GM12878 (cell line): ENCODE measurements at regions not wholly inside any gene's neighbourhood (a gene's known extent, or its start where the extent isn't known, plus 50 kb on each side); places are given as distances from the start of the nearest gene placed in this dataset.

Experiments
- ATAC-seq: fragments of 200-7000 bp; cut with Tn5 transposase; 3 replicates; pipeline ENCODE4 v1.9.1; 2020; ENCODE audit warnings: mild to moderate bottlenecking, moderate library complexity
- BruUV-seq: library from RNA; stranded (reverse); fragments of 400-500 nt; replicated peaks from 2 replicates; lab custom pipeline; 2021; lab: Mats Ljungman, UMichigan
- CTCF ChIA-PET: fragments of 300-600 bp; sonication (Branson Sonifier 250); formaldehyde crosslinking; extraction: SDS; loops from one replicate; lab custom pipeline; 2021; ENCODE audit warnings: inconsistent platforms; lab: Yijun Ruan, JAX
- POLR2A ChIA-PET: fragments of 350-600 bp; formaldehyde crosslinking; extraction: SDS; loops from one replicate; lab custom pipeline; 2021; ENCODE audit warnings: inconsistent platforms; lab: Charles Lee
- RAD21 ChIA-PET: fragments of 300-600 bp; sonication (Branson Sonifier 250); formaldehyde crosslinking; loops from one replicate; lab custom pipeline; 2023; ENCODE audit warnings: antibody characterized with exemption; ENCODE audit not compliant: unreplicated experiment; lab: Charles Lee
- SMC1A ChIA-PET: fragments of 300-600 bp; sonication (Branson Sonifier 250); formaldehyde crosslinking; loops from one replicate; lab custom pipeline; 2023; ENCODE audit not compliant: unreplicated experiment, uncharacterized antibody; lab: Charles Lee
- DNase-seq: peaks from one replicate; pipeline ENCODE4 v3.0.0-alpha.2; 2011; ENCODE audit warnings: low read depth, low spot score
- FAIRE-seq: peaks from 3 replicates; lab custom pipeline; 2011; peaks lifted over from hg19 to GRCh38; lab: Jason Lieb, UNC
- H2AFZ ChIP-seq: 2 replicates; pipeline ENCODE4 v1.6.0; 2011; ENCODE audit warnings: low read depth, low read length, control low read depth; ENCODE audit not compliant: control insufficient read depth
- H3K27ac ChIP-seq: 2 replicates; pipeline ENCODE4 v1.5.1; 2011; ENCODE audit warnings: control low read depth; ENCODE audit not compliant: control insufficient read depth, insufficient read depth
- H3K27me3 ChIP-seq, 2 experiments: replicated peaks in 1 of 2; 2 replicates each; pipeline versions ENCODE4 v1.6.0 to v1.6.1; 2011; ENCODE audit warnings: low read length in 1 of 2; ENCODE audit not compliant: control insufficient read depth in 2 of 2, insufficient read depth in 2 of 2
- H3K36me3 ChIP-seq, 2 experiments: 2 replicates each; pipeline ENCODE4 v1.5.1; 2011; ENCODE audit warnings: low read length in 1 of 2; ENCODE audit not compliant: control insufficient read depth in 2 of 2, insufficient read depth in 2 of 2
- H3K4me1 ChIP-seq: 2 replicates; pipeline ENCODE4 v1.6.1; 2011; ENCODE audit warnings: mild to moderate bottlenecking, low read length, moderate library complexity, mixed read lengths; ENCODE audit not compliant: control insufficient read depth, insufficient read depth
- H3K4me2 ChIP-seq: 2 replicates; pipeline ENCODE4 v1.6.0; 2011; ENCODE audit warnings: control low read depth; ENCODE audit not compliant: control insufficient read depth, insufficient read depth
- H3K4me3 ChIP-seq: fragments of 200-600 bp; sonication (generic); 2 replicates; pipeline ENCODE4 v1.5.1; 2016
- H3K79me2 ChIP-seq: 2 replicates; pipeline ENCODE4 v1.6.0; 2011; ENCODE audit warnings: low read length; ENCODE audit not compliant: control insufficient read depth, insufficient read depth
- H3K9ac ChIP-seq: 2 replicates; pipeline ENCODE4 v1.8.0; 2011; ENCODE audit warnings: low read length, control low read depth, mixed read lengths; ENCODE audit not compliant: control insufficient read depth, insufficient read depth
- H3K9me3 ChIP-seq: replicated peaks from 3 replicates; pipeline ENCODE4 v1.5.1; 2011; ENCODE audit warnings: mild to moderate bottlenecking, low read length; ENCODE audit not compliant: control insufficient read depth, insufficient read depth
- H4K20me1 ChIP-seq: 2 replicates; pipeline ENCODE4 v1.6.0; 2011; ENCODE audit not compliant: control insufficient read depth, insufficient read depth
- KLF5 ChIP-seq: fragments of 450-650 bp; IDR thresholded peaks from 2 replicates; pipeline ENCODE4 v1.6.1; 2014; ENCODE audit warnings: mild to moderate bottlenecking; ENCODE audit not compliant: partially characterized antibody
- RELA ChIP-seq: fragments of 450-650 bp; IDR thresholded peaks from 2 replicates; pipeline ENCODE4 v1.8.0; 2014; ENCODE audit warnings: borderline replicate concordance; ENCODE audit not compliant: partially characterized antibody
- WGBS: methylation state at CpG from one replicate; pipeline ENCODE4 v1.1.6; 2016; ENCODE audit warnings: low lambda C conversion rate; ENCODE audit not compliant: insufficient replicate concordance, insufficient coverage; ENCODE audit errors: missing lambda C conversion rate; 5-methylcytosine and 5-hydroxymethylcytosine counted together
- in situ Hi-C: fragments of 300-500 bp; cut with MboI; formaldehyde crosslinking; loops from 9 replicates; pipeline ENCODE4 v1.14.3; 2018; ENCODE audit warnings: mixed read lengths
- intact Hi-C: fragments of 100-400 bp; cut with micrococcal nuclease; formaldehyde crosslinking; loops from one replicate; pipeline ENCODE4 v1.14.2; 2022; ENCODE audit not compliant: unreplicated experiment
- TF ChIP-seq, protein P1 (sequence below), 3 experiments: IDR thresholded peaks in 2 of 3; conservative IDR thresholded peaks in 1 of 3; 2 replicates each; pipeline ENCODE4 v1.5.1; 2011; ENCODE audit warnings: low read depth in 3 of 3, low read length in 3 of 3, mild to moderate bottlenecking in 3 of 3, control low read depth in 2 of 3, moderate library complexity in 2 of 3, inconsistent platforms in 1 of 3, mixed read lengths in 1 of 3; ENCODE audit not compliant: control insufficient read depth in 2 of 3, insufficient read depth in 1 of 3; ENCODE audit errors: extremely low read depth in 1 of 3
- TF ChIP-seq, protein P2 (sequence below): IDR thresholded peaks from 2 replicates; pipeline ENCODE4 v1.6.1; 2012; ENCODE audit warnings: mild to moderate bottlenecking, low read depth, low read length

DNA sequence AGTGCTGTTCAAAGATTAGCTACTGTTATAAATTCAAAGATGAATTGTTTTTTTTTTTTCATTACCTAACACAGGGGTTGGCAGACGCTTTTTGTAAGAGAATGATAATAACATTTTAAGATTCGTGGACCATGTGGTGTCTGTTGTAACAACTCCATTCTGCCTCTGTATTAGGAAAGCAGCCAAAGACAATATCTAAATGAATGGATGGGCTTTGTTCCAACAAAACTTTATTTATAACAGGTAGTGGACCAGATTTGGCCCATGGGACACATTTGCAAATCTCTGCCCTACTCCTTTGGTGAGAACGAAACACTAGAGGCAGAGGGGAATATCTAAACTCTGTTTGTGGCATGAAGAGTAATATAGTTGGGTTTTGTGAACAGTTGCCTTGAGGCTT, 83.6 kb upstream of the BLID start:
- no peak overlapping the region for H2AFZ ChIP-seq
- RAD21 ChIA-PET: no interaction called here
- CTCF ChIA-PET: interaction anchor here (6.0 kb wide), 1 partner anchor 16 kb away, joined by 32 read pairs; no protein-coding TSS in a partner anchor
- H4K20me1 ChIP-seq: no peaks in the 10 kb centered on the region
- in situ Hi-C loops (no loop called here), intact Hi-C loops (no loop called here)
- 14% methylated on average over 3 of the region's 3 CpGs for WGBS
- H3K79me2 ChIP-seq: no peaks in the 10 kb centered on the region
- no peak for FAIRE-seq
- ATAC-seq: no peak
- H3K27ac ChIP-seq: no peak overlapping the region
- peaks cover 0 to 3% of the 10 kb centered on the region in 2 experiments; a peak in 2 of 4 replicates for H3K27me3 ChIP-seq
- H3K4me2 ChIP-seq: no peak overlapping the region
- TF ChIP-seq, protein P1, sequence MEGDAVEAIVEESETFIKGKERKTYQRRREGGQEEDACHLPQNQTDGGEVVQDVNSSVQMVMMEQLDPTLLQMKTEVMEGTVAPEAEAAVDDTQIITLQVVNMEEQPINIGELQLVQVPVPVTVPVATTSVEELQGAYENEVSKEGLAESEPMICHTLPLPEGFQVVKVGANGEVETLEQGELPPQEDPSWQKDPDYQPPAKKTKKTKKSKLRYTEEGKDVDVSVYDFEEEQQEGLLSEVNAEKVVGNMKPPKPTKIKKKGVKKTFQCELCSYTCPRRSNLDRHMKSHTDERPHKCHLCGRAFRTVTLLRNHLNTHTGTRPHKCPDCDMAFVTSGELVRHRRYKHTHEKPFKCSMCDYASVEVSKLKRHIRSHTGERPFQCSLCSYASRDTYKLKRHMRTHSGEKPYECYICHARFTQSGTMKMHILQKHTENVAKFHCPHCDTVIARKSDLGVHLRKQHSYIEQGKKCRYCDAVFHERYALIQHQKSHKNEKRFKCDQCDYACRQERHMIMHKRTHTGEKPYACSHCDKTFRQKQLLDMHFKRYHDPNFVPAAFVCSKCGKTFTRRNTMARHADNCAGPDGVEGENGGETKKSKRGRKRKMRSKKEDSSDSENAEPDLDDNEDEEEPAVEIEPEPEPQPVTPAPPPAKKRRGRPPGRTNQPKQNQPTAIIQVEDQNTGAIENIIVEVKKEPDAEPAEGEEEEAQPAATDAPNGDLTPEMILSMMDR (IDR thresholded peaks at IDR 0.05 in 2 of 3, conservative IDR thresholded peaks at IDR 0.05 in 1 of 3; ENCODE audit: control insufficient read depth in 2 of 3, extremely low read depth in 1 of 3, insufficient read depth in 1 of 3, low read depth in 3 of 3, low read length in 3 of 3): no peak
- TF ChIP-seq KLF5 (no peak), RELA (no peak)
- TF ChIP-seq, protein P2, sequence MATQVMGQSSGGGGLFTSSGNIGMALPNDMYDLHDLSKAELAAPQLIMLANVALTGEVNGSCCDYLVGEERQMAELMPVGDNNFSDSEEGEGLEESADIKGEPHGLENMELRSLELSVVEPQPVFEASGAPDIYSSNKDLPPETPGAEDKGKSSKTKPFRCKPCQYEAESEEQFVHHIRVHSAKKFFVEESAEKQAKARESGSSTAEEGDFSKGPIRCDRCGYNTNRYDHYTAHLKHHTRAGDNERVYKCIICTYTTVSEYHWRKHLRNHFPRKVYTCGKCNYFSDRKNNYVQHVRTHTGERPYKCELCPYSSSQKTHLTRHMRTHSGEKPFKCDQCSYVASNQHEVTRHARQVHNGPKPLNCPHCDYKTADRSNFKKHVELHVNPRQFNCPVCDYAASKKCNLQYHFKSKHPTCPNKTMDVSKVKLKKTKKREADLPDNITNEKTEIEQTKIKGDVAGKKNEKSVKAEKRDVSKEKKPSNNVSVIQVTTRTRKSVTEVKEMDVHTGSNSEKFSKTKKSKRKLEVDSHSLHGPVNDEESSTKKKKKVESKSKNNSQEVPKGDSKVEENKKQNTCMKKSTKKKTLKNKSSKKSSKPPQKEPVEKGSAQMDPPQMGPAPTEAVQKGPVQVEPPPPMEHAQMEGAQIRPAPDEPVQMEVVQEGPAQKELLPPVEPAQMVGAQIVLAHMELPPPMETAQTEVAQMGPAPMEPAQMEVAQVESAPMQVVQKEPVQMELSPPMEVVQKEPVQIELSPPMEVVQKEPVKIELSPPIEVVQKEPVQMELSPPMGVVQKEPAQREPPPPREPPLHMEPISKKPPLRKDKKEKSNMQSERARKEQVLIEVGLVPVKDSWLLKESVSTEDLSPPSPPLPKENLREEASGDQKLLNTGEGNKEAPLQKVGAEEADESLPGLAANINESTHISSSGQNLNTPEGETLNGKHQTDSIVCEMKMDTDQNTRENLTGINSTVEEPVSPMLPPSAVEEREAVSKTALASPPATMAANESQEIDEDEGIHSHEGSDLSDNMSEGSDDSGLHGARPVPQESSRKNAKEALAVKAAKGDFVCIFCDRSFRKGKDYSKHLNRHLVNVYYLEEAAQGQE: no peak
- H3K4me1 ChIP-seq: no peaks in the 10 kb centered on the region
- SMC1A ChIA-PET: no interaction called here
- BruUV-seq: no TSS peak
- POLR2A ChIA-PET: no interaction called here
- H3K9me3 ChIP-seq: no peaks in the 10 kb centered on the region
- no peak overlapping the region for H3K4me3 ChIP-seq
- H3K9ac ChIP-seq: no peak overlapping the region
- DNase-seq: no peak
- H3K36me3 ChIP-seq: no peaks in the 10 kb centered on the region
